Mucosa of rectum (tissue), 2 donors: ENCODE measurements at regions not wholly inside any gene's neighbourhood (a gene's known extent, or its start where the extent isn't known, plus 50 kb on each side); places are given as distances from the start of the nearest gene placed in this dataset.

Source experiments
- H3K27ac ChIP-seq, 2 donors: one replicate each; pipeline ENCODE4 v1.7.0; 2013; ENCODE audit warnings: inconsistent platforms in 2 of 2, low read depth in 2 of 2, low read length in 2 of 2
- H3K27me3 ChIP-seq, 2 donors: one replicate each; pipeline ENCODE4 v1.7.0; 2013; ENCODE audit warnings: low read length in 2 of 2; ENCODE audit not compliant: control insufficient read depth in 2 of 2, insufficient read depth in 2 of 2
- H3K36me3 ChIP-seq, 2 donors: one replicate each; pipeline ENCODE4 v1.7.0; 2013; ENCODE audit warnings: low read length in 2 of 2; ENCODE audit not compliant: control insufficient read depth in 2 of 2, insufficient read depth in 2 of 2
- H3K4me1 ChIP-seq, 2 donors: one replicate each; pipeline ENCODE4 v1.7.0; 2013; ENCODE audit warnings: low read length in 2 of 2, mild to moderate bottlenecking in 1 of 2; ENCODE audit not compliant: control insufficient read depth in 2 of 2, insufficient read depth in 2 of 2
- H3K4me3 ChIP-seq, 2 donors: one replicate each; pipeline ENCODE4 v1.7.0; 2013; ENCODE audit warnings: low read length in 2 of 2
- H3K9ac ChIP-seq, 2 donors: one replicate each; pipeline ENCODE4 v1.7.0; 2013; ENCODE audit warnings: low read length in 2 of 2, low read depth in 1 of 2, mild to moderate bottlenecking in 1 of 2
- H3K9me3 ChIP-seq, 2 donors: one replicate each; pipeline ENCODE4 v1.7.0; 2013; ENCODE audit warnings: low read length in 2 of 2; ENCODE audit not compliant: control insufficient read depth in 2 of 2
- donor health status: healthy.
- donor health status: Normal muscosa, but diverticular disease.

DNA sequence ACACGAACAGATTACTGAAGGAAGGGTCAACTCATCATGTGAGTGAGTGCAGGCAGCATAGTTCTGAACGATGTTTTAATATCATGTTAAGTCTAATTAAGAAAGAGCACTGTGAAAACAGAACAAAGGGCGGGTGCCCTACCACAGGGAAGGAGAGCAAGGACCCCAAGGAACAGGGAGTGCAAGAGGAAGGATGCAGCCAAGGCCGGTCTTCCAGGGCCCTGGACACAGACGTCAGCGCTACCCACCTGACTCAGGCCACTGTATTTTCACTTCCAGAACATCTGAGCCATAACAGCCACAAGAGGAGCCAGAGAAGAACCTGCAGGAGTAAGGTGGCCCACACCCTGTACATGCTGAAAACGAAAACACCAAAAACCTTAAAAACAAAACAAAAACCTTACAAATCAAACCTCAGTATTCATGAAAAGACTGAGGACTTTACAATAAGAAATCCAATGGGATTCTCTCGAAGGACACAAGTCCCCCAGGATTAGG is 506.1 kb upstream of the AKR1E2 start:
- Histone ChIP-seq H3K9ac (no peak overlapping the region), H3K9me3 (no peaks in the 10 kb centered on the region), H3K4me3 (no peak overlapping the region), H3K27ac (no peak overlapping the region), H3K27me3 (no peaks in the 10 kb centered on the region), H3K36me3 (no peaks in the 10 kb centered on the region), H3K4me1 (no peaks in the 10 kb centered on the region)

DNA sequence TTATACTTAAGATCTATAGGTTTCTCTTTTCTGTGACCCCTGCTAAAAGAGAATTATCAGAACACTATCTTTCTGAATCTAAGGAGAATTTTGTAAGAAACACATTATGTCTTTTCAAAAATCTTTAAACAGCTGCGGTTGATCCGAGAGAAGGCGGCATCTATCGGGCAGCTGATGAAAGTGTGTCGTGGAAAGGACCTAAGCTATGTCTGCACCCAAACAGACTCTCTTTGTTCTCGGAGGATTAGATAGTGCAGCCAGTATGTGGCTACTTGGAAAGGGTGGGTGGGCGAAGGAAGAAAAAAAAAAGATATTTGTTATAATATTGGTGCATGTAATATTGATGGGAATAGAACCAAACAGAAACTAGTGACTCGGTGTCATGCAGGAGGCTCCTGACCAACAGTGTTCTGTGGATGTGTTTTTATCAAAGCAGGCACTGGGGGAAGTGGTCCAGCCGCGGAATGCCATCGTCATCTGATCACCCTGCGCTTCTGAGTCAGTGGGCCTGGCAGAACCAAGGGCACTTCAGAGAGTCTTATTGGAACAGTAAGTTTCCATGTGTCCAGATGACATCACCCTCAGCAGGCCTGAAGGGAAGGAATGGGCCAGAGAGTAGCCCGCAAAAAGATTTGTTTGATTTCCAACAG is 509.7 kb upstream of the AKR1E2 start:
- Histone ChIP-seq H3K36me3 (no peaks in the 10 kb centered on the region), H3K9me3 (no peaks in the 10 kb centered on the region), H3K27ac (no peak overlapping the region), H3K4me3 (no peak overlapping the region), H3K4me1 (no peaks in the 10 kb centered on the region), H3K9ac (no peak overlapping the region), H3K27me3 (no peaks in the 10 kb centered on the region)

- Histone ChIP-seq H3K36me3 (no peaks in the 10 kb centered on the region), H3K9me3 (no peaks in the 10 kb centered on the region), H3K4me3 (no peak overlapping the region), H3K27me3 (no peaks in the 10 kb centered on the region), H3K4me1 (no peaks in the 10 kb centered on the region), H3K27ac (no peak overlapping the region), H3K9ac (no peak overlapping the region)
Observed at GRCh38 chr10:4315551-4315950, 510.5 kb upstream of the AKR1E2 start.

DNA sequence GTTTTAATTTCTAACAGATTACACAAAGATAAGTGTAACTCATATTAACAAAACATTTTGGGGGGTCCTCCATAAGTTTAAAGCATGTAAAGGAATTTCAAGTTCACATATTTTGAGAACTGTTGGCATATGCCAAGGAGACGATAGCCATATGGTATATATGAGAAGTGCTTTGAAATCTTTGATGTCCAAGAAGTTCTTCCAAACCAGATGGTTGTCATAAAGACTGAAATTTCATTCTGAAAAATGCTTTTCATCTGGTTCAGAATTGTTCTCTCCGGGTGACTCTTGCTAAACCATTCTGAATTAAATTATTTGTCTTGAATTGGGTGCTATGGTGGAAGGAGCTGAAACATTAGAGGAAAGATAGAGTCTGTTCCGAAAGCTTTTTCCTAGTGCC is 513.0 kb upstream of the AKR1E2 start:
- no peaks in the 10 kb centered on the region for H3K4me1 ChIP-seq
- H3K27me3 ChIP-seq = no peaks in the 10 kb centered on the region
- no peak overlapping the region for H3K27ac ChIP-seq
- H3K4me3 ChIP-seq = no peak overlapping the region
- H3K9ac ChIP-seq = no peak overlapping the region
- H3K9me3 ChIP-seq = no peaks in the 10 kb centered on the region
- H3K36me3 ChIP-seq = no peaks in the 10 kb centered on the region

DNA sequence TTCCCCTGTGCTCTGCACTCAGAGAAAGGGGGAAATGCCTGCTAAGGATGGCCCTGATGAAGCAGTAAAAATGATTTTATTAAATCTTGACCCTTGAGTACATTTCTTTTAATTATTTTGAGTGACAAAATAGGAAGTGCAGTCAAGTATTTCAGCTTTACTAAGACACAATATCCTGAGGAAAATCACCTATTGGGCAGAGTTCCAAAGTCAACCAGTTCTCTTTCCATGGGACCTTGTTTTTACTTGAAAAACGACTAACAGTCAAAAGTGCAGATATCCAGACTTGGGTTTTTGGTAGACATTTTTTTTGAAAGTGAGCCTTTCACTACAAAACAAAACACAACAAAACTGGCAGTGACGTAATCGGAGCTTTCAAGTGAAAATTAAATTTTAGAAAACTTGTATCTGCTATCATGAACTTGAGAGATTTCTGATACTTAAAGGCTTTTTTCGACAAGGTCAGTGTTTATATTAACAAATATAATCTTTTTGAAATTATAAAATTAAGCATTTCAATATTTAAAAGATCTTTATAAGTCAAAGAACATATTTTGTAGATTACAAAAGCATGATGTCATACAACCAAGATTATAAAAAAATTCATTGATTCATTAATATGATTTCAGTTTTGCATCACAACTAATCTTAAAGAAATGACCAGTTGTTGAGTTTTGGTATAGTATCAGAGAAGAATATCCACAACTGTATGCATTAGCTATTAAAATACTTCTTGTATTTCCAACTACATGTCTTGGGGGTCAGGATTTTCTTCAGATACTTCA is 513.8 kb upstream of the AKR1E2 start:
- Histone ChIP-seq H3K4me3 (no peak overlapping the region), H3K27me3 (no peaks in the 10 kb centered on the region), H3K9ac (no peak overlapping the region), H3K9me3 (no peaks in the 10 kb centered on the region), H3K4me1 (no peaks in the 10 kb centered on the region), H3K36me3 (no peaks in the 10 kb centered on the region), H3K27ac (no peak overlapping the region)

DNA sequence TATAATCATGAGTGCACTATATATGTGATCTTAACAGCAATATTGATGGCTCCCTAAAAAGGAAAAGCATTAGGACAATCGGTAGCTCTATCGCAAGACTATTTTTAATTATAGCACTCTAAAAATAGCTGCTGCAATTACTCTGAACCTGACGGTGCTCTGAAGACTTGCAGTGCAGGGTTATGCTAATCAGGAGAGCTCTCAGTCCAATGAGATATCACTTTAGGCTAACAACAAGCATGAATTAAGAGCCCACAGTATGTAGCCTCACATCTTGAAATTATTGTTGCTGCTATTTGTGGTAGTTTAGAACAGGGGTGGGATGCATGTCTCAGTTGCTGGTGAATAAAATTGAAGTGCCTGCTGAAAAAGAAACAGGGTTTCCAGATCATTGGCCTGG is 515.8 kb upstream of the AKR1E2 start:
- no peak overlapping the region for H3K4me3 ChIP-seq
- no peaks in the 10 kb centered on the region for H3K9me3 ChIP-seq
- H3K27ac ChIP-seq = no peak overlapping the region
- H3K36me3 ChIP-seq = no peaks in the 10 kb centered on the region
- H3K9ac ChIP-seq = no peak overlapping the region
- H3K4me1 ChIP-seq = no peaks in the 10 kb centered on the region
- no peaks in the 10 kb centered on the region for H3K27me3 ChIP-seq

GRCh38 chr10:4307910-4308309 is 518.1 kb upstream of the AKR1E2 start:
- H3K27ac ChIP-seq = no peak overlapping the region
- peaks cover 0 to 3% of the 10 kb centered on the region in 2 donors for H3K27me3 ChIP-seq
- H3K9ac ChIP-seq = no peak overlapping the region
- no peaks in the 10 kb centered on the region for H3K36me3 ChIP-seq
- no peak overlapping the region for H3K4me3 ChIP-seq
- H3K9me3 ChIP-seq = no peaks in the 10 kb centered on the region
- H3K4me1 ChIP-seq = no peaks in the 10 kb centered on the region

DNA sequence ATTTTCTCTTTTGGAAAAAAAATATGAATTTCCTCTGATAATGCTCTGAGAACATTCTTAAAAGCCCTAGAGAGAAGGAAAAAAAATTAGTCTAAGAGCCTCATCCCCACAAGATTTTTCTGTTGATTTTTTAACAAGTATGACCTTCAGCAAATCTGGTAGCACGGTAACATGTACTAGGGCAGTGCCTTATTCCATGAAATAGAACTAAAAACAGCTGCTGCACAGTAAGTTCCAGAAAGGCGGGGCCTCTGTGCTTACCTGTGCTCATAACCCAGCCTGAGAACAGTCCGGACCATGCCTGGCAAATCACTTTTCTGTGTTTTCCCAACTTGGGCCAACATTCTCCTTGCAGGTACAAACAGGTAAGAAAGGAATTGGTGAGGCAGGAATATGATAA is 519.1 kb upstream of the AKR1E2 start:
- Histone ChIP-seq H3K27me3 (peaks cover 0 to 3% of the 10 kb centered on the region in 2 donors), H3K27ac (no peak overlapping the region)

DNA sequence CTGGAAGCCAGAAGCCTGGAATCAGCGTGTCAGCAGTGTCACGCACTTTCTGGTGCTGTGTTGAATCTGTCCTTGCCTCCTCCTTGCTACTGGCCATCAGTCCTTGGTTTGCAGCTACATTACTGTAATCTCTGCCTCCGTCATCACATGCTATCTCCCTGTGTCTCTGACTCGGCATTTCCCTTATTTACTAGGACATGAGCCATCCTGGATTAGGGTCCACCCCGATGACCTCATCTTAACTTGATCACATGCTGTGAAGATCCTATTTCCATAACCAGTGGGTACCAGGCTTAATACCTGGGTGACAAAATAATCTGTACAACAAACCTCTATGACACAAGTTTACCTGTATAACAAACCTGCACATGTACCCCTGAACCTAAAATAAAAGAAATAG is 518.0 kb upstream of the KLF6 start:
- Histone ChIP-seq H3K27ac (no peak overlapping the region), H3K9me3 (no peaks in the 10 kb centered on the region), H3K4me3 (no peak overlapping the region), H3K9ac (no peak overlapping the region), H3K36me3 (no peaks in the 10 kb centered on the region), H3K27me3 (peaks cover 0 to 3% of the 10 kb centered on the region in 2 donors), H3K4me1 (no peaks in the 10 kb centered on the region)

More for the DNA sequence above, 519.1 kb upstream of the AKR1E2 start:
- no peaks in the 10 kb centered on the region for H3K36me3 ChIP-seq
- H3K9ac ChIP-seq = no peak overlapping the region
- no peak overlapping the region for H3K4me3 ChIP-seq
- no peaks in the 10 kb centered on the region for H3K4me1 ChIP-seq
- H3K9me3 ChIP-seq = no peaks in the 10 kb centered on the region

- no peak overlapping the region for H3K9ac ChIP-seq
- peaks cover 0 to 3% of the 10 kb centered on the region in 2 donors for H3K27me3 ChIP-seq
- H3K9me3 ChIP-seq = no peaks in the 10 kb centered on the region
- H3K36me3 ChIP-seq = no peaks in the 10 kb centered on the region
- H3K4me1 ChIP-seq = no peaks in the 10 kb centered on the region
- no peak overlapping the region for H3K27ac ChIP-seq
- H3K4me3 ChIP-seq = no peak overlapping the region
Observed at GRCh38 chr10:4301291-4302045, 516.5 kb upstream of the KLF6 start.
